Panc1 (cell line): ENCODE measurements at regions not wholly inside any gene's neighbourhood (a gene's known extent, or its start where the extent isn't known, plus 50 kb on each side); places are given as distances from the start of the nearest gene placed in this dataset.

Experiments used
- ATAC-seq: fragments of 200-7000 bp; cut with Tn5 transposase; 2 replicates; pipeline ENCODE4 v1.9.1; 2020; ENCODE audit warnings: mild to moderate bottlenecking, moderate library complexity
- BruUV-seq: library from RNA; stranded (reverse); fragments of 400-500 nt; replicated peaks from 2 replicates; lab custom pipeline; 2021; lab: Mats Ljungman, UMichigan
- CTCF ChIA-PET: fragments of 300-600 bp; sonication (Branson Sonifier 250); formaldehyde crosslinking; loops from one replicate; lab custom pipeline; 2022; ENCODE audit warnings: antibody characterized with exemption; lab: Charles Lee
- POLR2A ChIA-PET: fragments of 300-600 bp; sonication (Branson Sonifier 250); formaldehyde crosslinking; loops from one replicate; lab custom pipeline; 2022; ENCODE audit warnings: antibody characterized with exemption; lab: Charles Lee
- DNase-seq: peaks from one replicate; pipeline ENCODE4 v3.0.0-alpha.2; 2010; ENCODE audit warnings: low read depth, low spot score
- H3K27ac ChIP-seq: 2 replicates; pipeline ENCODE4 v1.5.1; 2011; ENCODE audit warnings: mild to moderate bottlenecking, low read length, inconsistent platforms
- H3K27me3 ChIP-seq: fragments of 200-500 bp; sonication (Bioruptor generic); 2 replicates; pipeline ENCODE4 v1.6.0; 2014; ENCODE audit warnings: low read length, inconsistent platforms; ENCODE audit not compliant: control insufficient read depth, insufficient read depth
- H3K36me3 ChIP-seq: fragments of 200-500 bp; sonication (Bioruptor generic); 2 replicates; pipeline ENCODE4 v1.5.1; 2014; ENCODE audit warnings: inconsistent platforms, mild to moderate bottlenecking, low read length, moderate library complexity; ENCODE audit not compliant: control insufficient read depth, insufficient read depth
- H3K4me1 ChIP-seq: 2 replicates; pipeline ENCODE4 v1.5.1; 2011; ENCODE audit warnings: inconsistent platforms, mild to moderate bottlenecking, low read length, moderate library complexity; ENCODE audit not compliant: control insufficient read depth, insufficient read depth
- H3K4me3 ChIP-seq, 2 experiments: 2 replicates each; pipeline ENCODE4 v1.5.1; 2011 to 2012; ENCODE audit warnings: low read depth in 2 of 2, low read length in 2 of 2, mild to moderate bottlenecking in 2 of 2, inconsistent platforms in 1 of 2, moderate library complexity in 1 of 2
- H3K9me3 ChIP-seq: fragments of 200-500 bp; sonication (Bioruptor generic); 2 replicates; pipeline ENCODE4 v1.5.1; 2014; ENCODE audit warnings: low read depth, mild to moderate bottlenecking, inconsistent platforms, low read length, moderate library complexity; ENCODE audit not compliant: control insufficient read depth, insufficient read depth
- CTCF ChIP-seq: fragments of 450-650 bp; IDR thresholded peaks from 2 replicates; pipeline ENCODE4 v1.5.1; 2017; ENCODE audit warnings: mild to moderate bottlenecking
- POLR2AphosphoS5 ChIP-seq: IDR thresholded peaks from 2 replicates; pipeline ENCODE4 v1.6.1; 2012; ENCODE audit warnings: mild to moderate bottlenecking, low read depth, low read length, moderate library complexity
- REST ChIP-seq, 2 experiments: IDR thresholded peaks; 2 replicates each; pipeline ENCODE4 v1.6.1; 2011 to 2012; ENCODE audit warnings: low read depth in 2 of 2, control low read depth in 1 of 2, low read length in 1 of 2, mild to moderate bottlenecking in 1 of 2, moderate library complexity in 1 of 2; ENCODE audit not compliant: insufficient read depth in 1 of 2
- SIN3A ChIP-seq: IDR thresholded peaks from 2 replicates; pipeline ENCODE4 v1.6.1; 2012; ENCODE audit warnings: low read depth, mild to moderate bottlenecking, low read length, moderate library complexity, borderline replicate concordance; ENCODE audit not compliant: insufficient read depth
- TCF7L2 ChIP-seq: IDR thresholded peaks from 2 replicates; pipeline ENCODE4 v1.6.1; 2011; ENCODE audit warnings: mild to moderate bottlenecking, low read depth, low read length, inconsistent platforms
- in situ Hi-C: cut with HindIII; loops from 2 replicates; pipeline ENCODE4 v1.10.0; 2016; ENCODE audit warnings: low sequenced_read_pairs, low pct_unique_long_range_greater_than_20kb
- intact Hi-C: fragments of 100-400 bp; cut with micrococcal nuclease; formaldehyde crosslinking; loops from one replicate; pipeline ENCODE4 v1.10.0; 2022; ENCODE audit not compliant: unreplicated experiment

- H3K4me1 ChIP-seq: no peaks in the 10 kb centered on the region
- POLR2A ChIA-PET: no interaction called here
- H3K4me3 ChIP-seq: no peak overlapping the region
- no TSS peak for BruUV-seq
- TF ChIP-seq POLR2AphosphoS5 (no peak), REST (IDR thresholded peaks at IDR 0.05; ENCODE audit: insufficient read depth in 1 of 2, low read depth in 2 of 2, low read length in 1 of 2) (no peak), TCF7L2 (no peak)
- no peak for DNase-seq
- H3K27me3 ChIP-seq: no peaks in the 10 kb centered on the region
- no peak for ATAC-seq
- intact Hi-C loops (no loop called here), in situ Hi-C loops (no loop called here)
- no peaks in the 10 kb centered on the region for H3K36me3 ChIP-seq
- no peaks in the 10 kb centered on the region for H3K9me3 ChIP-seq
- no peak overlapping the region for H3K27ac ChIP-seq
- CTCF ChIA-PET: no interaction called here
Observed at GRCh38 chr18:41043876-41044275, 911.2 kb upstream of the PIK3C3 start.

- DNase-seq: no peak
- in situ Hi-C loops: no loop called here
- Histone ChIP-seq H3K4me3 (no peak overlapping the region), H3K4me1 (no peaks in the 10 kb centered on the region), H3K36me3 (no peaks in the 10 kb centered on the region), H3K27ac (no peak overlapping the region), H3K9me3 (no peaks in the 10 kb centered on the region), H3K27me3 (no peaks in the 10 kb centered on the region)
- CTCF ChIA-PET: no interaction called here
- intact Hi-C loops: no loop called here
- no peak for ATAC-seq
- no peak for TF ChIP-seq CTCF
- no peak for TF ChIP-seq TCF7L2
- no peak for TF ChIP-seq POLR2AphosphoS5
- TF ChIP-seq REST (IDR thresholded peaks at IDR 0.05; ENCODE audit: insufficient read depth in 1 of 2, low read depth in 2 of 2, low read length in 1 of 2): no peak
- TF ChIP-seq SIN3A: no peak
- BruUV-seq: no TSS peak
- POLR2A ChIA-PET: no interaction called here
Observed at GRCh38 chr18:41042866-41043265, 912.2 kb upstream of the PIK3C3 start.
